ENCODE measurements at regions not wholly inside any gene's neighbourhood (a gene's known extent, or its start where the extent isn't known, plus 50 kb on each side); places are given as distances from the start of the nearest gene placed in this dataset.

DNA sequence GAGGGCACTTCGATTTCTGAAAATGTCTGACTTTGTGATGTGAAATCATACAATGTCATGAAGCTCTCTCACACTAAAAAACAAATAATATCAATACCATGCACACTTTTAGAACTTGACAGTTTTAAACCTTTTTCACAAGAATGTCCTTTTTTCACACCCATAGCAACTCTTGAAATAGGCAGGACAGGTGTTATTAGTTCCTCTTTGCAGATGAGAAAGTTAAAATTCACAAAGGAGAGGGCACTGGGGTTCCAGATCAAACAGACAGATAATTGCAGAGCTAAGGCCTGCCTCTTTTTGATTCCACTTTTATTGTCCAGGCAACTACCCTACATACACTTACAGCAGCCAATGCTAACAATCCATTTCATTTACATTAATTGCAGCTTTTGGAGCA is 142.8 kb downstream of the KLF12 start:
- no peak overlapping the region for H2BK20ac ChIP-seq (ENCODE audit: low read depth, low read length)
- H2BK15ac ChIP-seq (ENCODE audit: low read depth, low read length) = no peak overlapping the region
- no peak overlapping the region for H3K4me3 ChIP-seq (ENCODE audit: insufficient read depth, low read depth, low read length)
- H3K27ac ChIP-seq (ENCODE audit: insufficient read depth, low read length) = no peak overlapping the region
- H4K5ac ChIP-seq (ENCODE audit: low read depth, low read length) = no peak overlapping the region
- in situ Hi-C loops (cut with MboI; ENCODE audit: low sequenced_read_pairs) (no loop called here), dilution Hi-C loops (cut with HindIII; ENCODE audit: low sequenced_read_pairs, unreplicated experiment) (no loop called here), intact Hi-C loops (cut with micrococcal nuclease) (no loop called here)
- no peak overlapping the region for H3K4ac ChIP-seq (ENCODE audit: low read depth, low read length)
- H3K4me2 ChIP-seq (ENCODE audit: low read depth, low read length) = no peak overlapping the region
- H3K18ac ChIP-seq (ENCODE audit: low read depth, low read length) = no peak overlapping the region
- H3K14ac ChIP-seq (replicated peaks; ENCODE audit: low read depth, low read length) = no peak overlapping the region
- DNase-seq = no peak
- peaks cover 4% of the 10 kb centered on the region for H3K9me1 ChIP-seq (ENCODE audit: insufficient read depth, low read length)
- no peak overlapping the region for H2AFZ ChIP-seq (replicated peaks; ENCODE audit: low read length, poor library complexity)
- WGBS, 2 experiments (ENCODE audit: extremely low coverage in 2 of 2, insufficient read length in 1 of 2) = no CpG with 5 or more reads among the region's 1 CpG
- H2AK9ac ChIP-seq (replicated peaks; ENCODE audit: low read depth, low read length, poor library complexity) = no peak overlapping the region
- ChIA-PET POLR2A (ENCODE audit: unreplicated experiment) (no interaction called here), CTCF (interaction anchor here (1.0 kb wide), 2 partner anchors 12 to 21 kb away, joined by 3 read pairs; no protein-coding TSS in a partner anchor)
- no peak overlapping the region for H2BK120ac ChIP-seq (ENCODE audit: low read depth, low read length)
- BruUV-seq (replicated peaks) = no TSS peak
- no peak overlapping the region for H3K9ac ChIP-seq (ENCODE audit: low read depth, low read length)
- no peaks in the 10 kb centered on the region for H4K20me1 ChIP-seq (ENCODE audit: insufficient read depth, low read length)
- no peak overlapping the region for H4K91ac ChIP-seq (ENCODE audit: insufficient read depth, low read depth, low read length)
- peaks cover 20 to 52% of the 10 kb centered on the region in 2 experiments for H3K79me1 ChIP-seq (ENCODE audit: low read depth in 1 of 2, low read length in 2 of 2)
- no peak overlapping the region for H3K56ac ChIP-seq (ENCODE audit: extremely low read depth, insufficient read depth, low read length)
- no peaks in the 10 kb centered on the region for H3K27me3 ChIP-seq (ENCODE audit: control insufficient read depth, insufficient read depth, low read length)
- H3K9me3 ChIP-seq (ENCODE audit: control insufficient read depth, insufficient read depth, low read length) = no peaks in the 10 kb centered on the region
- H2BK5ac ChIP-seq (ENCODE audit: low read depth, low read length, poor library complexity, severe bottlenecking) = no peak overlapping the region
- no peak overlapping the region for H3K23ac ChIP-seq (ENCODE audit: low read depth, low read length)
- TF ChIP-seq, protein P1, sequence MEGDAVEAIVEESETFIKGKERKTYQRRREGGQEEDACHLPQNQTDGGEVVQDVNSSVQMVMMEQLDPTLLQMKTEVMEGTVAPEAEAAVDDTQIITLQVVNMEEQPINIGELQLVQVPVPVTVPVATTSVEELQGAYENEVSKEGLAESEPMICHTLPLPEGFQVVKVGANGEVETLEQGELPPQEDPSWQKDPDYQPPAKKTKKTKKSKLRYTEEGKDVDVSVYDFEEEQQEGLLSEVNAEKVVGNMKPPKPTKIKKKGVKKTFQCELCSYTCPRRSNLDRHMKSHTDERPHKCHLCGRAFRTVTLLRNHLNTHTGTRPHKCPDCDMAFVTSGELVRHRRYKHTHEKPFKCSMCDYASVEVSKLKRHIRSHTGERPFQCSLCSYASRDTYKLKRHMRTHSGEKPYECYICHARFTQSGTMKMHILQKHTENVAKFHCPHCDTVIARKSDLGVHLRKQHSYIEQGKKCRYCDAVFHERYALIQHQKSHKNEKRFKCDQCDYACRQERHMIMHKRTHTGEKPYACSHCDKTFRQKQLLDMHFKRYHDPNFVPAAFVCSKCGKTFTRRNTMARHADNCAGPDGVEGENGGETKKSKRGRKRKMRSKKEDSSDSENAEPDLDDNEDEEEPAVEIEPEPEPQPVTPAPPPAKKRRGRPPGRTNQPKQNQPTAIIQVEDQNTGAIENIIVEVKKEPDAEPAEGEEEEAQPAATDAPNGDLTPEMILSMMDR (conservative IDR thresholded peaks at IDR 0.05; ENCODE audit: low read depth, low read length) = no peak
- TF ChIP-seq, protein P2, sequence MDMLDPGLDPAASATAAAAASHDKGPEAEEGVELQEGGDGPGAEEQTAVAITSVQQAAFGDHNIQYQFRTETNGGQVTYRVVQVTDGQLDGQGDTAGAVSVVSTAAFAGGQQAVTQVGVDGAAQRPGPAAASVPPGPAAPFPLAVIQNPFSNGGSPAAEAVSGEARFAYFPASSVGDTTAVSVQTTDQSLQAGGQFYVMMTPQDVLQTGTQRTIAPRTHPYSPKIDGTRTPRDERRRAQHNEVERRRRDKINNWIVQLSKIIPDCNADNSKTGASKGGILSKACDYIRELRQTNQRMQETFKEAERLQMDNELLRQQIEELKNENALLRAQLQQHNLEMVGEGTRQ (IDR thresholded peaks at IDR 0.05; ENCODE audit: low read depth, low read length) = no peak
- TF ChIP-seq MAFK (IDR thresholded peaks at IDR 0.05; ENCODE audit: low read depth, low read length) (no peak), MXI1 (IDR thresholded peaks at IDR 0.05; ENCODE audit: borderline replicate concordance, low read depth, low read length) (no peak), FOS (IDR thresholded peaks at IDR 0.05; ENCODE audit: low read depth, low read length) (no peak), RFX5 (IDR thresholded peaks at IDR 0.05; ENCODE audit: low read depth, low read length) (no peak), POLR2A (IDR thresholded peaks at IDR 0.05; ENCODE audit: low read depth, low read length) (no peak), RCOR1 (IDR thresholded peaks at IDR 0.05; ENCODE audit: insufficient replicate concordance, low read length) (no peak), CEBPB (IDR thresholded peaks at IDR 0.05; ENCODE audit: low read depth, low read length) (no peak), BHLHE40 (IDR thresholded peaks at IDR 0.05; ENCODE audit: low read depth, low read length) (no peak), MAZ (IDR thresholded peaks at IDR 0.05; ENCODE audit: borderline replicate concordance, low read depth, low read length) (no peak), CHD1 (IDR thresholded peaks at IDR 0.05; ENCODE audit: low read depth, low read length) (no peak), NFE2L2 (IDR thresholded peaks at IDR 0.05; ENCODE audit: low read depth, low read length) (no peak), RAD21 (IDR thresholded peaks at IDR 0.05; ENCODE audit: low read length) (no peak), SMC3 (IDR thresholded peaks at IDR 0.05; ENCODE audit: low read depth, low read length) (no peak)
- TF ChIP-seq, protein P3, sequence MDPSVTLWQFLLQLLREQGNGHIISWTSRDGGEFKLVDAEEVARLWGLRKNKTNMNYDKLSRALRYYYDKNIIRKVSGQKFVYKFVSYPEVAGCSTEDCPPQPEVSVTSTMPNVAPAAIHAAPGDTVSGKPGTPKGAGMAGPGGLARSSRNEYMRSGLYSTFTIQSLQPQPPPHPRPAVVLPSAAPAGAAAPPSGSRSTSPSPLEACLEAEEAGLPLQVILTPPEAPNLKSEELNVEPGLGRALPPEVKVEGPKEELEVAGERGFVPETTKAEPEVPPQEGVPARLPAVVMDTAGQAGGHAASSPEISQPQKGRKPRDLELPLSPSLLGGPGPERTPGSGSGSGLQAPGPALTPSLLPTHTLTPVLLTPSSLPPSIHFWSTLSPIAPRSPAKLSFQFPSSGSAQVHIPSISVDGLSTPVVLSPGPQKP (IDR thresholded peaks at IDR 0.05; ENCODE audit: borderline replicate concordance, low read depth, low read length) = no peak
- no peak overlapping the region for H2AK5ac ChIP-seq (ENCODE audit: low read depth, low read length)
- no peak for ATAC-seq (ENCODE audit: low read depth)
- peaks cover 2% of the 10 kb centered on the region; the same call in 1 of the 2 replicates for H3K4me1 ChIP-seq (ENCODE audit: control insufficient read depth, insufficient read depth, low read length)
- peaks cover 5% of the 10 kb centered on the region for H3K36me3 ChIP-seq (ENCODE audit: control insufficient read depth, insufficient read depth, low read length)
- H4K8ac ChIP-seq (ENCODE audit: low read depth in 2 of 2, low read length in 2 of 2) = no peak overlapping the region
